Activated CD4-positive, CD25-positive, alpha-beta regulatory T cell treated with anti-CD3 and anti-CD28 coated beads, Interleukin-2, amount 50 U/mL, for 24 hours (primary cell): ENCODE measurements at regions not wholly inside any gene's neighbourhood (a gene's known extent, or its start where the extent isn't known, plus 50 kb on each side); places are given as distances from the start of the nearest gene placed in this dataset.
"Not testable (repeated sequence)": the region's sequence is repeated elsewhere in the genome, so short reads cannot be mapped to it uniquely, and the experiment has no call there.

Experiments used
- ATAC-seq, 2 donors: fragments of 150-1000 bp; cut with Tn5 transposase; one replicate each; pipeline ENCODE4 v1.10.0; 2021; ENCODE audit warnings: mild to moderate bottlenecking in 1 of 2, moderate library complexity in 1 of 2

DNA sequence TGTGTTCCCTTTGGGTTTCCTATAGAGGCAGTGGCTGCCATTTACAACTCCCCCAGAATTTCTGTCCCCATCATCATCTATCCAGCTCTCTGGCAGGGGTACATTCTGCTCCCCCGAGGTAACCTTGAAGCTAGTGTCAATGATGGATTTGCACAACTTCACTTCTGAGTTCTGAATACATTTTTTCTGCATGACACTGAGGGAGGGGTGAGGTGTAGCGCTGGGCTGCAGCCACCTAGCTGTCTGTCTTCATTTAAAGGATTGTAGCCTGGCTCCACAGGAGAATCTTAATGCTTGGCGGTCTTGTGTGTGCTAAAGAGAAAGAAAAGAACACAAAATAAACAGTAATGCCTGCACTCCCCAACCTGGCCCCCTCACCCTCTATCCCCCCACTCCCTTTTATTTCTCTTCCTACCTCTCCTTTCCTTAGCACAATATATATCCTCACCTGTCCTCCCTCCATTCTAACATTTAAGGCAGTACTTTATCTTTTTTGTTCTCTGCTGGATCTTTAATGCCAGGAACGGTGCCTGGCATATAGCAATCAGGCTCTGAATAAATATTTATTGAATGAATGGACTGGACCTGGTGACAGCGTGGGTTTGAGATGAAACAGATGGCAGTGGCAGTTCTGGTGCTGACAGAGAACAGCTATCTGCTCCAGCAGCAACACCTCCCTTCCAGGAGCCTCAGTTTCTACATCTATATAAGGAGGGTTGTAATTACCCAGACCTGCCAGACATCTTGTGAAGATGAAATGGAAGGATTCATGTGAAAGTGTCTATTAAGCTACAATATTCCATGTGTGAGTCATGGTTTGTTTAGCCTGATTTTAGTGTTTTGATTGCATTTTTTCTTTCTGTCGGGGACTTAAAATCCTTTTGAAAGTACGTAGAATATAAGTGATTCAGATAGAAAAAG, 163.5 kb upstream of the CDH11 start:
- ATAC-seq: no peak

- no peak for ATAC-seq
Observed at GRCh38 chr16:65284626-65285025, 162.8 kb upstream of the CDH11 start.

DNA sequence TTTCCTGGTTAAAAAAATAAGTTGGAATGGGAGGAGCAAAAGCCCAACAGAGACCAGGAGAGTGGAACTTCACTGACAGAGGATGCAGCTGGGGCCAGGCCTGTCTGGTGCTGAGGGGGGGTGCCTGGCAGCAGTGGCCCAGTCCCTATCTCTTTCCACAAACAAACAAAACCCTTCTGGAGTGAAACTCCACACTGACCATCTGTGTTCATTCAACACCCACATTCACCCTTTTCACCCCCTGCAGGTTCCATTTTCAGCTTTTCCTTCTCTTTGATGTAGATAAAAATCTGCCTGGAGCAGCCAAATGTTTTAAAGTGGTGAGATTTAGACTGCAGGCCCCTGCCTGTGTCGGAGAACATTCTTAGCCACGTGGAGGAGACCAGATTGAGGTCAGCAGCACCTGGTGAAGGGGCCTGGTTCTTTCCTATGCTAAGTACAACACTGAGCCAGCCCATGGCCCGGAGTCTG, 161.4 kb upstream of the CDH11 start:
- ATAC-seq: no peak

- no peak for ATAC-seq
Observed at GRCh38 chr16:65281586-65281985, 159.7 kb upstream of the CDH11 start.

- no peak for ATAC-seq
Observed at GRCh38 chr16:65280845-65281512, 159.1 kb upstream of the CDH11 start.

- no peak for ATAC-seq
Observed at GRCh38 chr16:65279576-65279975, 157.7 kb upstream of the CDH11 start.

- ATAC-seq: no peak
Observed at GRCh38 chr16:65278874-65279273, 157.0 kb upstream of the CDH11 start.

DNA sequence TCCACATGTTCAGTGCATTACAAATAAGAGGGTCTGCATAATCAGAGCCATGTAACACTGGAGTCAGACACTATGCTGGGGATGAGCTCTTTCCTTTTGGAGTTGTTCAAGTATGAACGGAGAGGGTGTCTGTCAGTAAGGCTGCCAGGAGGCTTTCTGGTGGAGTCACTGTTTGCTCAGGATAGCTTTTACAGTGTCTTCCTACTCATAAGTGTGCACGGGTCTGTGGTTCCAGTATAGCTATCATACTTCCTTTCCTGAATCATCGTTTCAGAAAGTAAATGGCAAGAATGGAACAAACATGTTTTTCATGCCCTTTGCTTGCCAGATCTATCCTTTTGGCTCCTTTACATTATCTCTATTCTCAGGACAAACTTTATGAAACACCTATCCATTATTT, 152.7 kb upstream of the CDH11 start:
- ATAC-seq: no peak

DNA sequence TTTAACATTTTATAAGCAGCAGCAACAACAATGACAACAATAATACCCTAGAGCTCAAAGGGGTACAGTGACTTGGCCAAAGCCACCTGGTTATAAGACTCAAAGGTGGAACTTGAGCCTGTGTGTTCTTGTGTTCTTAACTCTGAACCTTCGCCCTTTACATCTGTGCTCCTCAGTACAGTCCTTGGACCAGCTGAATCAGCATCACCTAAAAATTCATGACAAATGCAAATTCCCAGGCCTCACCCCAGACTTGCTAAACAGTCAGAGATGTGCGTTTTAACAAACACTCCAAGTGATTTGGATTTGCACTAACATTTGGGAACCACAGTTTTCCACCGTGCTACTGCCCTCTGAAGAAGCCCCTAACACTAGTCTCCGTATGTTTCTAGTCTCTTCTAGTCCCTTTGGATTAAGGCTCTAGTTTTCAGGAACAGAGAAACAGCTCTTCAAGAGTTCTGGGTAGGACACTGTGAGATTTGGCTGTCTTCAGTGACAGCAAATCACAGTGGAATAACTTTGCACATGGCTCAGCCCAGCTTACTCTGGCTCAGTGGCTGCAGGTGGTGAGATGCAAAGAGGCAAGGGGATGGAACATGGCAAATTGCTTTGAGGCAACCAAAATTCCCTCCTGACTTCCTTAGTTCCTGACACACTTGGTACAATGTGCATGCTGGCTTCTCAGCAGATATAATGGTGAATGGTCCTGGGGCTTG, 151.0 kb upstream of the CDH11 start:
- no peak for ATAC-seq

DNA sequence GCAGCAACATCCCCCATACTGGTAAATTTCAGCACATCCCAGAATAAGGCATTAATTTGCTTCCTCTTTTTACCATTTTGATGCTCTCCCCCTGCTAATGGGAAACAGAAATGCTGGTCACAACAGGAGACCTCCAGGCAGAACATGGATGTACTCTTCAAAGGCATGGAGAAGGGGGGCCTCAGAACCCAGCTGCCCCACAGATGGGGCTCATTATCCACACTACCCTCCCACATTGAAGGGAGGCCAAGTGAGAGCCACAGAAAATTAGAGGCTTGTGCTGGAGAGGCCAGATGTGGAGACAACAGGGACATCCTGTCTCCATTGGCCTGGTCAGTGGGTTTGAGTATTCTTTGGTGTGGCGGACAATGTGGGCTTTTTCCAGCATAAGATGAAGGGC, 150.1 kb upstream of the CDH11 start:
- no peak for ATAC-seq

DNA sequence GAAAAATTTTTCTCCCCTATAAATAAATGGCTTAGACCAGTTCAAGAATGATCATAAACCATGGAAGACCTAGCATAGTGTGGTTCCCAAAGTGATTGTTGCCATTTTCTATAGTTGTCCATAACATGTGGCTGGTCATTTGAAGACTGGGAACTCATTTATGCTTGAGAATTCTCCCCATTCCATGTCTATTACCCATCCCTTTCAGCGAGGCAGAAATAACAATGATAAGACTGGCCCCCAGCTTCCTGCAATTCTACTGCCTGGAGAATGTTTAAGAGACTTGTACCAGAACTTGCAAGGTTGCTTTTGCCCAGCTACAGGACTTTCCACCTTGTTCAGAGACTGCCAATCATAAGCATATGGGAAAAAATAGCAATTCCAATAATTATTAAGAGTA, 146.5 kb upstream of the CDH11 start:
- no peak for ATAC-seq

GRCh38 chr16:65263896-65264295, 142.0 kb upstream of the CDH11 start:
- ATAC-seq: no peak

- ATAC-seq: no peak
Observed at GRCh38 chr16:65260746-65261145, 138.9 kb upstream of the CDH11 start.

- no peak for ATAC-seq
Observed at GRCh38 chr16:65254144-65254543, 132.3 kb upstream of the CDH11 start.

DNA sequence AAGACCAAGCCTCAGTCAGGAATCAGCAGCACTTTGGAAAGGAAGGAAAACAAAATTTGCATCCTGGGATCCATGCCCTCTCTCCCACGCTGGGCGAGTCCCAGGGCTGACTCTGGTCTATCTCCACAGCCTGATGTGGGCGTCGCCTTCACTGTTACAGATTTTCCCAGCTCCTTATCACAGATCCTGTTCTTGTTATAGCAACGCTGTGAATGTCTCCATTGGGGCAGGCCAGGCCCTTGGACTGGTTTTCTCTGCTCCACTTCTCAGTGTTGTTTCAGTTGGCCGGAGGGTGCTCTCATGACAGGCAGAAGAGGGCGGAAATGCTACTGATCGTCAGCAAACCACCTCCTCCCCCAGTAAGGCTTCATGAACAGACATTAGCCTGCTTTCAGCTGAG, 127.9 kb upstream of the CDH11 start:
- ATAC-seq: no peak

DNA sequence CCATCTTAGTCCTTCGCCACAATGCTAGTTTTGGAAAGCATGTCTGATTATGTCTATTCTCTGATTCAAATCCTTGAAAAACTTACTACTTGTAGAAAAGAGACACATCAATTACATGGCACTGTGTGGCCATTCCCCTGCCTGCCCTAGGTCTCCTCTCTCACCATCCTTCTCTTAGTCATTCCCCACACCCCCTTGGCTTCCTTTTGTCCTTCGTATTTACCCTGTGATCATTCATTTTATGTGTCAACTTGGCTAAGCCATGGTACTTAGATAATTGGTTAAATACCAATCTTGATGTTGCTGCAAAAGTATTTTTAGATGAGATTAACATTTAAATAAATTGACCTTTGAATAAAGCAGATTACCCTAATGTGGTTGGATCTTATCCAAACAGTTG, 122.9 kb upstream of the CDH11 start:
- no peak for ATAC-seq

- no peak for ATAC-seq
Observed at GRCh38 chr16:65235339-65236177, 113.7 kb upstream of the CDH11 start.

DNA sequence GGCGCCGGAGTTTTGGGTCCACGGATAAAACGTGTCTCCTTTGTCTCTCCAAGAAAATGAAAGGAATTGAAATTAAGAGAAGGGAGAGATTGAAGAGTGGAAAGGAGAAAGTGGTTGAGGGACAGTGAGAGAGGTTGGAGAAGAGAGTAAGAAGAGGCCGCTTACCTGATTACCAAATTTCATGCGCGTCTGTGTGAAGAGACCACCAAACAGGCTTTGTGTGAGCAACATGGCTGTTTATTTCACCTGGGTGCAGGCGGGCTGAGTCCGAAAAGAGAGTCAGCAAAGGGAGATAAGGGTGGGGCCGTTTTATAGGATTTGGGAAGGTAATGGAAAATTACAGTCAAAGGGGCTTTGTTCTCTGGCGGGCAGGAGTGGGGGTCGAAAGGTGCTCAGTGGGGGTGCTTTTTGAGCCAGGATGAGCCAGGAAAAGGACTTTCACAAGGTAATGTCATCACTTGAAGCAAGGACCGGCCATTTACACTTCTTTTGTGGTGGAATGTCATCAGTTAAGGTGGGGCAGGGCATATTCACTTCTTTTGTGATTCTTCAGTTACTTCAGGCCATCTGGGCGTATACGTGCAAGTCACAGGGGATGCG, 113.0 kb upstream of the CDH11 start:
- ATAC-seq: not testable (repeated sequence)

- no peak for ATAC-seq
Observed at GRCh38 chr16:65229191-65229662, 107.4 kb upstream of the CDH11 start.

DNA sequence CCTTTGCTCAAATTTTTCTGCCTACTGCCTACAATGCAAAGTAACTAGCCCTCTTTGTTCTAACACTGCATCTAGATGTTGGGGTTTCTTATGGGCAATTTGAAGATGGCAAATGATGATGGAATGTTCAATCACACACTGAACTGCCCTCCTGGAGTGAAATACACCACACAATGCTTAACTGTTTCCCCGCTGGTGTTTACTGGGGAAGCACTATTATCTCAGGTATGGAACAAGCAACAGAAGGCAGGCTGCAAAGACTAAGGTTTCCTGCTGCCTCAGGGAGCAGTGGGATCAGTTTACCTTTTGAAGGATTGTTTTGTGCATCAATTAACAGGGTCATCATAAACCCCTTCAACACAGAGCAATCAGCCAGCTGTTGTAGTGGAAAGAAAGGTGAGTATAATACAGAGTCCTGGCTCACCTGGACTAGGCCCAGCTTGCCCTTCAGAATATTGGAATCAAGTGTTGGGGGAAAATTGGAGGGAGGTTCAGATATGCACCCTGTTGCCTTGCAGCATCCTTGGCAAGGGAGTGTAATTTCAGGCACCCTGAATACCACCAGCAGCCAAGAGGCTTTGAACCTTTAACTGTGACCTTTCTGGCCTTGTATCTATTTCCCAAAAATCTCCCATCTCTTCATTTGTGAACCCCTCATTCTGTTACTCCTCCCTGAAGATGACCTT, 105.4 kb upstream of the CDH11 start:
- no peak for ATAC-seq

DNA sequence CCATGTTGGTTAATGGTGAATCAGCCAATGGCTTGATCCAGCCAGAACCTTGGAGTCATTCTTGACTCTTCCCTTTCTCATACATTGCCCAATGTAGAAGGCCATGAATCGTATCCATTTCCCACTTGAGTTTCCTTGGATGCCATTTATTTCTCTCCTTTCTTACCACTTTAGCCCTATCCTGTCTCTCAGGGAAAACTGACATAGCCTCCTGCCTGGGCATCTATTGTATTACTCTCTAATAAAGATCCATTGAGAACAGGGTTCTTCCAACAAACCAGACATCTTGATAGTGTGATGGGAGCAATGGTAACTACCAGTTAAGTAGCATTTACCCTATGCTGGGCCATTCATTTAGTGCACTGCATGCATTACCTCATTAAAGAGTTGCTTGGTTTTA, 104.2 kb upstream of the CDH11 start:
- ATAC-seq: no peak
